Uterus (tissue), 3 donors: ENCODE measurements at regions not wholly inside any gene's neighbourhood (a gene's known extent, or its start where the extent isn't known, plus 50 kb on each side); places are given as distances from the start of the nearest gene placed in this dataset.
"Not testable (repeated sequence)": the region's sequence is repeated elsewhere in the genome, so short reads cannot be mapped to it uniquely, and the experiment has no call there.

Source experiments
- DNase-seq, 2 donors: peaks; one replicate each; pipeline ENCODE4 v3.0.0-alpha.2; 2019 to 2020
- H3K27ac ChIP-seq, 2 donors: fragments of 200-600 bp; sonication (generic); 1 replicate in 1 of 2; 2 replicates in 1 of 2; pipeline ENCODE4 v1.5.1; 2016 to 2018
- H3K27me3 ChIP-seq, 2 donors: fragments of 200-600 bp; sonication (generic); one replicate each; pipeline ENCODE4 v1.5.1; 2018 to 2019; ENCODE audit warnings: control low read depth in 1 of 2
- H3K36me3 ChIP-seq, 2 donors: fragments of 200-600 bp; sonication (generic); one replicate each; pipeline ENCODE4 v1.5.1; 2019; ENCODE audit warnings: control low read depth in 1 of 2
- H3K4me1 ChIP-seq, 2 donors: fragments of 200-600 bp; sonication (generic); one replicate each; pipeline ENCODE4 v1.5.1; 2018 to 2019; ENCODE audit warnings: control low read depth in 1 of 2
- H3K4me3 ChIP-seq, 2 donors: fragments of 200-600 bp; sonication (generic); 1 replicate in 1 of 2; 2 replicates in 1 of 2; pipeline ENCODE4 v1.5.1; 2018 to 2019; ENCODE audit warnings: mild to moderate bottlenecking in 1 of 2
- H3K9me3 ChIP-seq, 2 donors: fragments of 200-600 bp; sonication (generic); one replicate each; pipeline ENCODE4 v1.5.1; 2019; ENCODE audit warnings: control low read depth in 1 of 2
- POLR2A ChIP-seq, 2 donors: fragments of 450-650 bp; IDR thresholded peaks; one replicate each; pipeline ENCODE4 v1.6.1; 2016; ENCODE audit warnings: antibody characterized with exemption in 2 of 2, mild to moderate bottlenecking in 1 of 2, moderate library complexity in 1 of 2
- intact Hi-C: fragments of 100-400 bp; cut with DNase I; formaldehyde crosslinking; loops from one replicate; pipeline ENCODE4 v1.15.1; 2023; ENCODE audit warnings: low total_unique reads
- TF ChIP-seq, protein P1 (sequence below), 4 experiments: fragments of 200-600 bp in 2 of 4; fragments of 450-650 bp in 2 of 4; sonication (generic) in 2 of 4; IDR thresholded peaks; one replicate each; pipeline ENCODE4 v1.5.1; 2016 to 2019; ENCODE audit warnings: antibody characterized with exemption in 4 of 4, mild to moderate bottlenecking in 2 of 4, moderate library complexity in 1 of 4
- donor health status: DM: yes; HTN: yes; CAD: no.

DNA sequence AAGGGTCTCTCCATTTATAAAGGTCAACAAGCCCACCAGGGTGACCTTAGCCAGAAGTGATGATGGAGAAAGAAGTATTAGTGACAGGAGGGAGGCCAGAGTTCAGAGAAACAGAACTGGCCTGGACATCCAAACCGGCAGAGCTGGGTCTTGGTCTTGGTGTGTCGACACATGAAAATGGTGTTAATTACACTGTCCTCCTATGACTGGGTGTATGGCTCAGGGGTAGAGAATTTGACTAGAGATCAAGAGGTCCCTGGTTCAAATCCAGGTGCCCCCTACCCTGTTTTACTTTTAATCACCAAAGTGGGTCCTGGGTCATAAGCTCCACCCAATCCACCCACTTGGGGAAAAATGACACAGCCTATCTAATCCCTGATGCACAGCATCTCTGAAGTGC, 110.6 kb upstream of the ZNF746 start:
- TF ChIP-seq, protein P1, sequence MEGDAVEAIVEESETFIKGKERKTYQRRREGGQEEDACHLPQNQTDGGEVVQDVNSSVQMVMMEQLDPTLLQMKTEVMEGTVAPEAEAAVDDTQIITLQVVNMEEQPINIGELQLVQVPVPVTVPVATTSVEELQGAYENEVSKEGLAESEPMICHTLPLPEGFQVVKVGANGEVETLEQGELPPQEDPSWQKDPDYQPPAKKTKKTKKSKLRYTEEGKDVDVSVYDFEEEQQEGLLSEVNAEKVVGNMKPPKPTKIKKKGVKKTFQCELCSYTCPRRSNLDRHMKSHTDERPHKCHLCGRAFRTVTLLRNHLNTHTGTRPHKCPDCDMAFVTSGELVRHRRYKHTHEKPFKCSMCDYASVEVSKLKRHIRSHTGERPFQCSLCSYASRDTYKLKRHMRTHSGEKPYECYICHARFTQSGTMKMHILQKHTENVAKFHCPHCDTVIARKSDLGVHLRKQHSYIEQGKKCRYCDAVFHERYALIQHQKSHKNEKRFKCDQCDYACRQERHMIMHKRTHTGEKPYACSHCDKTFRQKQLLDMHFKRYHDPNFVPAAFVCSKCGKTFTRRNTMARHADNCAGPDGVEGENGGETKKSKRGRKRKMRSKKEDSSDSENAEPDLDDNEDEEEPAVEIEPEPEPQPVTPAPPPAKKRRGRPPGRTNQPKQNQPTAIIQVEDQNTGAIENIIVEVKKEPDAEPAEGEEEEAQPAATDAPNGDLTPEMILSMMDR (IDR thresholded peaks at IDR 0.05), result no peak
- no peak for TF ChIP-seq POLR2A (IDR thresholded peaks at IDR 0.05)
- DNase-seq, result no peak
- Histone ChIP-seq H3K36me3 (no peaks in the 10 kb centered on the region), H3K27me3 (no peaks in the 10 kb centered on the region), H3K27ac (no peak overlapping the region), H3K4me1 (no peaks in the 10 kb centered on the region), H3K4me3 (no peak overlapping the region), H3K9me3 (no peaks in the 10 kb centered on the region)
- intact Hi-C loops, result no loop called here

DNA sequence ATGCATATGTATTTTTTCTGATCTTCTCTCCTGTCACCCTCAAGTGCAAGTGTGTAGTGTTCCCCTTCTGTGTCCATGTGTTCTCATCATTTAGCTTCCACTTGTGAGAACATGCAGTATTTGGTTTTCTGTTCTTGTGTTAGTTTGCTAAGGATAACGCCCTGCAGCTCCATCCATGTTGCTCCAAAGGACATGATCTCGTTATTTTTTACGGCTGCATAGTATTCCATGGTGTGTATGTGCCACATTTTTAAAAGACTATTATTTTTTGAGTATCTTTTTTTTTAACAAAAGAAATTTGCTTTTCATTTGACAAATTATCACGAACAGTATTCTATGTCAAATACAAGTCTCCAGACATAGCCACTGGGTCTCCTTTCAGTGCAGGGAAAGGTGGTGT, 110.1 kb upstream of the ZNF746 start:
- intact Hi-C loops, result no loop called here
- no peak for DNase-seq
- no peak for TF ChIP-seq POLR2A (IDR thresholded peaks at IDR 0.05)
- TF ChIP-seq, protein P1 (IDR thresholded peaks at IDR 0.05), result no peak
- no peaks in the 10 kb centered on the region for H3K36me3 ChIP-seq
- H3K27me3 ChIP-seq, result no peaks in the 10 kb centered on the region
- no peak overlapping the region for H3K27ac ChIP-seq
- no peak overlapping the region for H3K4me3 ChIP-seq
- H3K9me3 ChIP-seq, result no peaks in the 10 kb centered on the region
- no peaks in the 10 kb centered on the region for H3K4me1 ChIP-seq

DNA sequence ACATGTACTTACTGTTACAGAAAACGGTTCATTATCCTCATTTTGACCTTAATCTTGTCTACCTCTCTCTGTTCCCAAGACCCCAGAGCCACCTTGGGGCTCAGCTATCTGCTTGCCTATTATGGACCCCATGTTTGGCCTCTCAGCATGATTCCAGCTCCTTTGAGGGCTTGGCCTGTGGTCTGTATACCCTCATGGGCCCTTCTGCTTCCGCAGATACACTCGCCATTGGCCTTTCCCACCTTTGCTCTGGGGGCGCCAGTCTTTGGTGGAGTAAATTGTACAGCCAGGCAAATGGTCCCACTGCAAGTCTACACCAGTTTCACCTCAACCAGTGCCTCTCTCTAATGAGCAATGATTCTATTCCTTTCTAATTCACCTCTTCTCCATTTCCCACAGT, 109.2 kb upstream of the ZNF746 start:
- no peak for DNase-seq
- intact Hi-C loops, result no loop called here
- no peaks in the 10 kb centered on the region for H3K9me3 ChIP-seq
- TF ChIP-seq, protein P1 (IDR thresholded peaks at IDR 0.05), result no peak
- no peak for TF ChIP-seq POLR2A (IDR thresholded peaks at IDR 0.05)
- H3K36me3 ChIP-seq, result no peaks in the 10 kb centered on the region
- H3K4me3 ChIP-seq, result no peak overlapping the region
- no peak overlapping the region for H3K27ac ChIP-seq
- no peaks in the 10 kb centered on the region for H3K4me1 ChIP-seq
- H3K27me3 ChIP-seq, result no peaks in the 10 kb centered on the region

DNA sequence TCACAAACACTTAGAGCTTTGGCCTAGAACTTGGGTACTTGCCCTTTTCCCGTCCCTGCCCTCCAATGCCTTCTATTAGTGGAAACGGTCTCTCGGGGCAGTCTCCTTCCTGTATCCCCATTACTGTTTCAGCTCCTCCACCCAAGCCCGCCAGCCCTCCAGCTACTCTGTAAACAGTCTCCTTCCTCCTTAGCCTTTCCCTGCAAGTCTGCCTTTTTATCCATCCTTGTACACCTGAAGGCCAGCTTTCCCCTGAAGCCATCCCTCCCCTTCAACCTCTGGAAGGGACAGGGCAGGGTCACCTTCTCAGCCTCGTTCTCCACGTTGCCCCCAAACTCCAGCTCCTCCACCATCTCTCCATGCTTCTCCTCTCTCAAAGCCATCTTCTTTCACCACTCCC, 108.1 kb upstream of the ZNF746 start:
- no peaks in the 10 kb centered on the region for H3K4me1 ChIP-seq
- no peak overlapping the region for H3K27ac ChIP-seq
- DNase-seq, result no peak
- no peaks in the 10 kb centered on the region for H3K36me3 ChIP-seq
- H3K27me3 ChIP-seq, result no peaks in the 10 kb centered on the region
- no peaks in the 10 kb centered on the region for H3K9me3 ChIP-seq
- TF ChIP-seq POLR2A (IDR thresholded peaks at IDR 0.05), result no peak
- TF ChIP-seq, protein P1 (IDR thresholded peaks at IDR 0.05), result no peak
- H3K4me3 ChIP-seq, result no peak overlapping the region
- intact Hi-C loops, result no loop called here

DNA sequence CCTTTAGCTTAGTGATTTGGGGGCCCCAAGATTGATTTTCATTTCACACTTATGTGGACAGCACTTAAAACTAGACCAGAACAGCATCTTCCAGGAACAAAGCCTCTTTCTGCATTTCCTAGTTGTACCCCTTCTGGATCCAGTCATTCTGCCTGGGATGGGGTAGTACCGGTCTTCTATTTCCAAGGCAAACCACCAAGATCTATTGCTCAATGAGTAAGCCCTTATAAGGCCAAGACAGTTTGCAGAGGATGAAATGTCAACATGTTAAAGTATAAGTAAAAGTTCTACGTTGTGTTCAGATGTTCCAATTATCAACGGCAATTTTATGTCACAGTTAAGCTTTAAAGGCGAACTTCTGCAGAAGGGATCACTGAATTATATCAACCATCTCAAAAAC, 106.9 kb upstream of the ZNF746 start:
- Histone ChIP-seq H3K27me3 (no peaks in the 10 kb centered on the region), H3K27ac (no peak overlapping the region), H3K4me1 (no peaks in the 10 kb centered on the region), H3K36me3 (no peaks in the 10 kb centered on the region), H3K9me3 (no peaks in the 10 kb centered on the region), H3K4me3 (no peak overlapping the region)
- no peak for TF ChIP-seq POLR2A (IDR thresholded peaks at IDR 0.05)
- TF ChIP-seq, protein P1 (IDR thresholded peaks at IDR 0.05), result no peak
- intact Hi-C loops, result no loop called here
- no peak for DNase-seq

DNA sequence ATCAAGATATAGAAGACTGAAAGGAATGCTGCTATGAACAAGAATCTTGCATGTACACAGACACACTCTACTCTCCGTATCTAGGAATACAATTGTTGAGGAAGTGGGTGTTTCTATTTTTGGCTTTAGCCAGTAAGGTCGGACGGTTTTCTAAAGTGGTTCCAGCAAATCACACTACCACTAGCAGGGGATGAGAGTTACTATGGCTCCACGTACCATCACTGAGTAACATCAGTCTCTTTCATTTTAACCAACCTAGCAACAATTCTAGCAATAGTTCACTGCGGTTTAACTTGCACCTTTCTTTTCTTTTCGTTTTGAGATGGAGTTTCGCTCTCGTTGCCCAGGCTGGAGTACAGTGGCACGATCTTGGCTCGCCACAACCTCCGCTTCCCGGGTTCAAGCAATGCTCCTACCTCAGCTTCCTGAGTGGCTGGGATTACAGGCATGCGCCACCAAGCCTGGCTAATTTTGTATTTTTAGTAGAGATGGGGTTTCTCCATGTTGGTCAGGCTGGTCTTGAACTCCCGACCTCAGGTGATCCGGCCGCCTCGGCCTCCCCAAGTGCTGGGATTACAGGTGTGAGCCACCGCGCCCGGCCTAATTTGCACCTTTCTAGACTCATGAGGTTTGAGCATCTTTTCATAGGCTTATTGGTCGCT, 103.2 kb upstream of the ZNF746 start:
- H3K27ac ChIP-seq, H3K9me3 ChIP-seq, DNase-seq, H3K4me1 ChIP-seq, H3K36me3 ChIP-seq, H3K27me3 ChIP-seq, H3K4me3 ChIP-seq, intact Hi-C loops: not testable (repeated sequence)
